K562 (cell line): ENCODE measurements at regions not wholly inside any gene's neighbourhood (a gene's known extent, or its start where the extent isn't known, plus 50 kb on each side); places are given as distances from the start of the nearest gene placed in this dataset.

Source experiments
- ATAC-seq: fragments of 200-7000 bp; cut with Tn5 transposase; 3 replicates; pipeline ENCODE4 v1.9.1; 2020; ENCODE audit warnings: moderate library complexity
- BruUV-seq: library from RNA; stranded (reverse); fragments of 400-500 nt; replicated peaks from 2 replicates; lab custom pipeline; 2021; lab: Mats Ljungman, UMichigan
- CTCF ChIA-PET: fragments of 300-600 bp; formaldehyde crosslinking; extraction: SDS; loops from one replicate; lab custom pipeline; 2021; ENCODE audit warnings: low intra/inter-chr PET ratio; lab: Yijun Ruan, JAX
- POLR2A ChIA-PET: fragments of 300-600, 350-650 bp; sonication (Branson Sonifier 250); formaldehyde crosslinking; extraction: SDS; loops from one replicate; lab custom pipeline; 2021; ENCODE audit warnings: antibody characterized with exemption, inconsistent platforms; lab: Yijun Ruan, JAX
- DNase-seq, 4 experiments: peaks; one replicate each; pipeline versions ENCODE4 v3.0.0 to v3.0.0-alpha.2; 2011 to 2018; ENCODE audit warnings: low spot score in 3 of 4, mixed read lengths in 3 of 4; ENCODE audit errors: extremely low read depth in 1 of 4
- FAIRE-seq: peaks from 2 replicates; lab custom pipeline; 2011; peaks lifted over from hg19 to GRCh38; lab: Jason Lieb, UNC
- H2AFZ ChIP-seq: 2 replicates; pipeline ENCODE4 v1.6.0; 2011; ENCODE audit warnings: low read depth, low read length, control low read depth, inconsistent platforms
- H3K27ac ChIP-seq: fragments of 200-600 bp; 3 replicates; pipeline ENCODE4 v1.8.0; 2011; ENCODE audit warnings: low read depth, mild to moderate bottlenecking, control low read depth, inconsistent platforms, low read length, moderate library complexity, mixed read lengths; ENCODE audit errors: extremely low read depth
- H3K27me3 ChIP-seq, 2 experiments: fragments of 300-600 bp in 1 of 2; 2 replicates in 1 of 2; 3 replicates in 1 of 2; pipeline versions ENCODE4 v1.6.0 to v1.8.0; 2011; ENCODE audit warnings: inconsistent platforms in 2 of 2, low read length in 2 of 2, mild to moderate bottlenecking in 1 of 2, mixed read lengths in 1 of 2, moderate library complexity in 1 of 2; ENCODE audit not compliant: control insufficient read depth in 2 of 2, insufficient read depth in 2 of 2
- H3K36me3 ChIP-seq: fragments of 300-600 bp; 3 replicates; pipeline ENCODE4 v1.8.0; 2011; ENCODE audit warnings: mild to moderate bottlenecking, low read length, inconsistent platforms; ENCODE audit not compliant: control insufficient read depth, insufficient read depth
- H3K4me1 ChIP-seq, 2 experiments: fragments of 200-600 bp in 1 of 2; replicated peaks in 1 of 2; 2 replicates in 1 of 2; 3 replicates in 1 of 2; pipeline versions ENCODE4 v1.5.1 to v1.8.0; 2011; ENCODE audit warnings: inconsistent platforms in 2 of 2, low read length in 2 of 2, mild to moderate bottlenecking in 1 of 2, mixed read lengths in 1 of 2, moderate library complexity in 1 of 2; ENCODE audit not compliant: control insufficient read depth in 2 of 2, insufficient read depth in 2 of 2
- H3K4me2 ChIP-seq: 2 replicates; pipeline ENCODE4 v1.6.1; 2011; ENCODE audit warnings: low read length, control low read depth, inconsistent platforms, mixed read lengths; ENCODE audit not compliant: insufficient read depth
- H3K4me3 ChIP-seq: fragments of 200-600 bp; sonication (generic), shearing (Covaris generic); 2 replicates; pipeline ENCODE4 v1.5.1; 2016; ENCODE audit warnings: control low read depth, inconsistent platforms
- H3K79me2 ChIP-seq: fragments of 200-600 bp; 3 replicates; pipeline ENCODE4 v1.8.0; 2011; ENCODE audit warnings: low read length, inconsistent platforms; ENCODE audit not compliant: control insufficient read depth, insufficient read depth
- H3K9ac ChIP-seq, 2 experiments: 2 replicates each; pipeline versions ENCODE4 v1.6.0 to v1.6.1; 2011; ENCODE audit warnings: low read depth in 2 of 2, low read length in 2 of 2, control low read depth in 1 of 2, inconsistent platforms in 1 of 2, mild to moderate bottlenecking in 1 of 2, mixed read lengths in 1 of 2; ENCODE audit not compliant: insufficient read depth in 1 of 2
- H3K9me1 ChIP-seq: one replicate; pipeline ENCODE4 v1.6.0; 2011; ENCODE audit warnings: inconsistent platforms, mild to moderate bottlenecking, low read length, moderate library complexity; ENCODE audit not compliant: control insufficient read depth, insufficient read depth
- H3K9me3 ChIP-seq: replicated peaks from 2 replicates; pipeline ENCODE4 v1.5.1; 2011; ENCODE audit warnings: low read depth, low read length, inconsistent platforms; ENCODE audit not compliant: control insufficient read depth, insufficient read depth
- H4K20me1 ChIP-seq: replicated peaks from 2 replicates; pipeline ENCODE4 v1.6.1; 2011; ENCODE audit warnings: low read length, inconsistent platforms, mixed read lengths; ENCODE audit not compliant: control insufficient read depth, insufficient read depth
- CBFA2T3 ChIP-seq: fragments of 450-650 bp; IDR thresholded peaks from 2 replicates; pipeline ENCODE4 v1.6.1; 2017
- GABPB1 ChIP-seq: sonication (generic); formaldehyde crosslinking; IDR thresholded peaks from 2 replicates; pipeline ENCODE4 v1.8.0; 2022; ENCODE audit warnings: mild to moderate bottlenecking, missing genetic modification reagents
- IRF9 ChIP-seq: fragments of 450-650 bp; IDR thresholded peaks from 2 replicates; pipeline ENCODE4 v1.6.1; 2016; ENCODE audit warnings: missing biosample characterization, missing genetic modification characterization
- SIN3A ChIP-seq, 2 experiments: fragments of 150-350 bp in 1 of 2; IDR thresholded peaks; 2 replicates each; pipeline ENCODE4 v1.6.1; 2011 to 2016; ENCODE audit warnings: borderline replicate concordance in 2 of 2, low read depth in 2 of 2, low read length in 2 of 2, mild to moderate bottlenecking in 2 of 2, moderate library complexity in 2 of 2; ENCODE audit not compliant: control insufficient read depth in 1 of 2
- SRSF9 ChIP-seq: fragments of 200-400 bp; formaldehyde crosslinking; IDR thresholded peaks from 2 replicates; pipeline ENCODE4 v1.6.1; 2017; ENCODE audit warnings: low read depth, low read length, borderline replicate concordance
- TARDBP ChIP-seq: fragments of 450-650 bp; IDR thresholded peaks from 2 replicates; pipeline ENCODE4 v1.6.1; 2016
- YY1 ChIP-seq, 3 experiments: IDR thresholded peaks; 2 replicates each; pipeline ENCODE4 v1.6.1; 2011; ENCODE audit warnings: low read length in 2 of 3, mild to moderate bottlenecking in 2 of 3, moderate library complexity in 2 of 3, borderline replicate concordance in 1 of 3, control low read depth in 1 of 3, low read depth in 1 of 3; ENCODE audit not compliant: insufficient read depth in 3 of 3, insufficient replicate concordance in 2 of 3, control insufficient read depth in 1 of 3, insufficient read length in 1 of 3; ENCODE audit errors: extremely low read depth in 1 of 3
- ZC3H11A ChIP-seq: IDR thresholded peaks from 2 replicates; pipeline ENCODE4 v1.6.1; 2012; ENCODE audit warnings: low read depth, low read length, improper control_type of control experiment
- ZEB2 ChIP-seq: fragments of 450-650 bp; IDR thresholded peaks from 2 replicates; pipeline ENCODE4 v1.6.1; 2016
- ZFP36 ChIP-seq: fragments of 150-350 bp; IDR thresholded peaks from 2 replicates; pipeline ENCODE4 v1.6.1; 2018; ENCODE audit warnings: low read length, low read depth; ENCODE audit not compliant: partially characterized antibody
- ZNF253 ChIP-seq: fragments of 250-450 bp; sonication (Bioruptor Pico); conservative IDR thresholded peaks from 2 replicates; pipeline ENCODE4 v1.6.1; 2021; ENCODE audit warnings: mild to moderate bottlenecking
- ZNF280B ChIP-seq: fragments of 250-450 bp; sonication (Bioruptor Pico); IDR thresholded peaks from 2 replicates; pipeline ENCODE4 v1.5.1; 2021; ENCODE audit warnings: mild to moderate bottlenecking
- ZNF316 ChIP-seq: fragments of 450-650 bp; IDR thresholded peaks from 2 replicates; pipeline ENCODE4 v1.6.1; 2016
- ZNF436 ChIP-seq: fragments of 250-450, 450-650 bp; sonication (Bioruptor Pico); formaldehyde crosslinking; IDR thresholded peaks from 2 replicates; pipeline ENCODE4 v1.7.0; 2020; ENCODE audit warnings: mild to moderate bottlenecking
- ZNF778 ChIP-seq: fragments of 450-650 bp; formaldehyde crosslinking; IDR thresholded peaks from 2 replicates; pipeline ENCODE4 v1.4.0; 2020; ENCODE audit warnings: mild to moderate bottlenecking, moderate library complexity
- WGBS: fragments of 100-300 bp; shearing (Covaris generic); methylation state at CpG from one replicate; pipeline ENCODE4 v1.1.6; 2016; ENCODE audit warnings: low coverage, mixed read lengths; ENCODE audit not compliant: insufficient coverage; ENCODE audit errors: missing lambda C conversion rate; 5-methylcytosine and 5-hydroxymethylcytosine counted together
- in situ Hi-C: fragments of 300-500 bp; cut with MboI; formaldehyde crosslinking; loops from 4 replicates; pipeline ENCODE4 v1.15.0; 2018; ENCODE audit warnings: inconsistent platforms, mixed read lengths
- intact Hi-C: fragments of 100-400 bp; cut with micrococcal nuclease; formaldehyde crosslinking; loops from 2 replicates; pipeline ENCODE4 v1.14.2; 2022

- Histone ChIP-seq H3K36me3 (no peaks in the 10 kb centered on the region), H3K27ac (no peak overlapping the region), H3K9ac (no peak overlapping the region), H4K20me1 (no peaks in the 10 kb centered on the region), H3K27me3 (no peaks in the 10 kb centered on the region), H3K9me1 (no peaks in the 10 kb centered on the region), H3K9me3 (no peaks in the 10 kb centered on the region), H2AFZ (no peak overlapping the region), H3K79me2 (no peaks in the 10 kb centered on the region), H3K4me1 (no peaks in the 10 kb centered on the region), H3K4me3 (no peak overlapping the region), H3K4me2 (no peak overlapping the region)
- no peak for DNase-seq
- no peak for ATAC-seq
- TF ChIP-seq IRF9 (tag) (no peak), ZNF316 (peak; percentile 39)
- intact Hi-C loops (no loop called here), in situ Hi-C loops (no loop called here)
- no peak for FAIRE-seq
- WGBS, result 8% methylated on average over 3 of the region's 3 CpGs
- ChIA-PET POLR2A (no interaction called here), CTCF (no interaction called here)
- BruUV-seq, result no TSS peak
These were observed 585.7 kb upstream of the GCFC2 start for GRCh38 chr2:76296438-76296837.

GRCh38 chr2:76295762-76296161 lies 585.0 kb upstream of the GCFC2 start:
- Histone ChIP-seq H3K27ac (no peak overlapping the region), H3K79me2 (no peaks in the 10 kb centered on the region), H4K20me1 (no peaks in the 10 kb centered on the region; the same call in 1 of the 2 replicates), H3K4me3 (no peak overlapping the region), H3K36me3 (no peaks in the 10 kb centered on the region), H3K9ac (no peak overlapping the region), H3K9me1 (no peaks in the 10 kb centered on the region), H2AFZ (no peak overlapping the region), H3K4me2 (no peak overlapping the region), H3K9me3 (no peaks in the 10 kb centered on the region), H3K27me3 (no peaks in the 10 kb centered on the region), H3K4me1 (no peaks in the 10 kb centered on the region)
- no peak for FAIRE-seq
- TF ChIP-seq ZEB2 (no peak), ZNF253 (no peak), CBFA2T3 (no peak), GABPB1 (CRISPR knock-in tag) (no peak), ZFP36 (no peak), ZC3H11A (no peak), SRSF9 (no peak), TARDBP (no peak), ZNF778 (CRISPR knock-in tag) (no peak), SIN3A (IDR thresholded peaks at IDR 0.05; ENCODE audit: borderline replicate concordance in 2 of 2, control insufficient read depth in 1 of 2, low read depth in 2 of 2, low read length in 2 of 2) (no peak), YY1 (IDR thresholded peaks at IDR 0.05; ENCODE audit: borderline replicate concordance in 1 of 3, control insufficient read depth in 1 of 3, extremely low read depth in 1 of 3, insufficient read depth in 3 of 3, insufficient read length in 1 of 3, insufficient replicate concordance in 2 of 3, low read depth in 1 of 3, low read length in 2 of 3) (no peak), ZNF436 (CRISPR knock-in tag) (no peak), ZNF280B (CRISPR knock-in tag) (no peak)
- in situ Hi-C loops (no loop called here), intact Hi-C loops (no loop called here)
- ChIA-PET CTCF (no interaction called here), POLR2A (no interaction called here)
- no peak for ATAC-seq
- BruUV-seq, result no TSS peak
- DNase-seq, result no peak
